K562 (cell line): ENCODE measurements at regions not wholly inside any gene's neighbourhood (a gene's known extent, or its start where the extent isn't known, plus 50 kb on each side); places are given as distances from the start of the nearest gene placed in this dataset.

ENCODE experiments used
- ATAC-seq: fragments of 200-7000 bp; cut with Tn5 transposase; 3 replicates; pipeline ENCODE4 v1.9.1; 2020; ENCODE audit warnings: moderate library complexity
- BruUV-seq: library from RNA; stranded (reverse); fragments of 400-500 nt; replicated peaks from 2 replicates; lab custom pipeline; 2021; lab: Mats Ljungman, UMichigan
- CTCF ChIA-PET: fragments of 300-600 bp; formaldehyde crosslinking; extraction: SDS; loops from one replicate; lab custom pipeline; 2021; ENCODE audit warnings: low intra/inter-chr PET ratio; lab: Yijun Ruan, JAX
- POLR2A ChIA-PET: fragments of 300-600, 350-650 bp; sonication (Branson Sonifier 250); formaldehyde crosslinking; extraction: SDS; loops from one replicate; lab custom pipeline; 2021; ENCODE audit warnings: antibody characterized with exemption, inconsistent platforms; lab: Yijun Ruan, JAX
- DNase-seq, 4 experiments: peaks; one replicate each; pipeline versions ENCODE4 v3.0.0 to v3.0.0-alpha.2; 2011 to 2018; ENCODE audit warnings: low spot score in 3 of 4, mixed read lengths in 3 of 4; ENCODE audit errors: extremely low read depth in 1 of 4
- FAIRE-seq: peaks from 2 replicates; lab custom pipeline; 2011; peaks lifted over from hg19 to GRCh38; lab: Jason Lieb, UNC
- H2AFZ ChIP-seq: 2 replicates; pipeline ENCODE4 v1.6.0; 2011; ENCODE audit warnings: low read depth, low read length, control low read depth, inconsistent platforms
- H3K27ac ChIP-seq: fragments of 200-600 bp; 3 replicates; pipeline ENCODE4 v1.8.0; 2011; ENCODE audit warnings: low read depth, mild to moderate bottlenecking, control low read depth, inconsistent platforms, low read length, moderate library complexity, mixed read lengths; ENCODE audit errors: extremely low read depth
- H3K27me3 ChIP-seq, 2 experiments: fragments of 300-600 bp in 1 of 2; 2 replicates in 1 of 2; 3 replicates in 1 of 2; pipeline versions ENCODE4 v1.6.0 to v1.8.0; 2011; ENCODE audit warnings: inconsistent platforms in 2 of 2, low read length in 2 of 2, mild to moderate bottlenecking in 1 of 2, mixed read lengths in 1 of 2, moderate library complexity in 1 of 2; ENCODE audit not compliant: control insufficient read depth in 2 of 2, insufficient read depth in 2 of 2
- H3K36me3 ChIP-seq: fragments of 300-600 bp; 3 replicates; pipeline ENCODE4 v1.8.0; 2011; ENCODE audit warnings: mild to moderate bottlenecking, low read length, inconsistent platforms; ENCODE audit not compliant: control insufficient read depth, insufficient read depth
- H3K4me1 ChIP-seq, 2 experiments: fragments of 200-600 bp in 1 of 2; replicated peaks in 1 of 2; 2 replicates in 1 of 2; 3 replicates in 1 of 2; pipeline versions ENCODE4 v1.5.1 to v1.8.0; 2011; ENCODE audit warnings: inconsistent platforms in 2 of 2, low read length in 2 of 2, mild to moderate bottlenecking in 1 of 2, mixed read lengths in 1 of 2, moderate library complexity in 1 of 2; ENCODE audit not compliant: control insufficient read depth in 2 of 2, insufficient read depth in 2 of 2
- H3K4me2 ChIP-seq: 2 replicates; pipeline ENCODE4 v1.6.1; 2011; ENCODE audit warnings: low read length, control low read depth, inconsistent platforms, mixed read lengths; ENCODE audit not compliant: insufficient read depth
- H3K4me3 ChIP-seq: fragments of 200-600 bp; sonication (generic), shearing (Covaris generic); 2 replicates; pipeline ENCODE4 v1.5.1; 2016; ENCODE audit warnings: control low read depth, inconsistent platforms
- H3K79me2 ChIP-seq: fragments of 200-600 bp; 3 replicates; pipeline ENCODE4 v1.8.0; 2011; ENCODE audit warnings: low read length, inconsistent platforms; ENCODE audit not compliant: control insufficient read depth, insufficient read depth
- H3K9ac ChIP-seq, 2 experiments: 2 replicates each; pipeline versions ENCODE4 v1.6.0 to v1.6.1; 2011; ENCODE audit warnings: low read depth in 2 of 2, low read length in 2 of 2, control low read depth in 1 of 2, inconsistent platforms in 1 of 2, mild to moderate bottlenecking in 1 of 2, mixed read lengths in 1 of 2; ENCODE audit not compliant: insufficient read depth in 1 of 2
- H3K9me1 ChIP-seq: one replicate; pipeline ENCODE4 v1.6.0; 2011; ENCODE audit warnings: inconsistent platforms, mild to moderate bottlenecking, low read length, moderate library complexity; ENCODE audit not compliant: control insufficient read depth, insufficient read depth
- H3K9me3 ChIP-seq: replicated peaks from 2 replicates; pipeline ENCODE4 v1.5.1; 2011; ENCODE audit warnings: low read depth, low read length, inconsistent platforms; ENCODE audit not compliant: control insufficient read depth, insufficient read depth
- H4K20me1 ChIP-seq: replicated peaks from 2 replicates; pipeline ENCODE4 v1.6.1; 2011; ENCODE audit warnings: low read length, inconsistent platforms, mixed read lengths; ENCODE audit not compliant: control insufficient read depth, insufficient read depth
- BMI1 ChIP-seq: fragments of 150-350 bp; IDR thresholded peaks from 2 replicates; pipeline ENCODE4 v1.6.1; 2014; ENCODE audit warnings: low read length
- BRF1 ChIP-seq: IDR thresholded peaks from 3 replicates; pipeline ENCODE4 v1.6.1; 2011; ENCODE audit warnings: borderline replicate concordance, mild to moderate bottlenecking; ENCODE audit not compliant: insufficient read length; ENCODE audit errors: extremely low read depth
- CREBBP ChIP-seq: IDR thresholded peaks from one replicate; pipeline ENCODE4 v1.6.1; 2012; ENCODE audit warnings: low read depth, mild to moderate bottlenecking, control low read depth, inconsistent platforms, low read length
- DIDO1 ChIP-seq: fragments of 450-650 bp; IDR thresholded peaks from 2 replicates; pipeline ENCODE4 v1.6.1; 2016; ENCODE audit warnings: low read depth, missing biosample characterization, missing genetic modification characterization
- HEY1 ChIP-seq: fragments of 250-450 bp; sonication (Bioruptor Pico); IDR thresholded peaks from 2 replicates; pipeline ENCODE4 v1.5.0; 2020; ENCODE audit warnings: mild to moderate bottlenecking, moderate library complexity, borderline replicate concordance
- MCM3 ChIP-seq: fragments of 450-650 bp; IDR thresholded peaks from 2 replicates; pipeline ENCODE4 v1.6.1; 2016
- POLR2A ChIP-seq: fragments of 450-650 bp; conservative IDR thresholded peaks from 2 replicates; pipeline ENCODE4 v1.6.1; 2016
- TAL1 ChIP-seq: fragments of 450-650 bp; IDR thresholded peaks from 2 replicates; pipeline ENCODE4 v1.6.1; 2016; ENCODE audit warnings: mild to moderate bottlenecking
- ZFPM2 ChIP-seq: fragments of 250-450 bp; sonication (Bioruptor Pico); IDR thresholded peaks from 2 replicates; pipeline ENCODE4 v1.5.1; 2022; ENCODE audit warnings: mild to moderate bottlenecking
- WGBS: fragments of 100-300 bp; shearing (Covaris generic); methylation state at CpG from one replicate; pipeline ENCODE4 v1.1.6; 2016; ENCODE audit warnings: low coverage, mixed read lengths; ENCODE audit not compliant: insufficient coverage; ENCODE audit errors: missing lambda C conversion rate; 5-methylcytosine and 5-hydroxymethylcytosine counted together
- in situ Hi-C: fragments of 300-500 bp; cut with MboI; formaldehyde crosslinking; loops from 4 replicates; pipeline ENCODE4 v1.15.0; 2018; ENCODE audit warnings: inconsistent platforms, mixed read lengths
- intact Hi-C: fragments of 100-400 bp; cut with micrococcal nuclease; formaldehyde crosslinking; loops from 2 replicates; pipeline ENCODE4 v1.14.2; 2022

GRCh38 chr5:104942735-104943134 lies 1380.1 kb upstream of the NUDT12 start:
- in situ Hi-C loops: no loop called here
- no peaks in the 10 kb centered on the region for H3K79me2 ChIP-seq
- ATAC-seq (no peak), DNase-seq (no peak)
- H3K36me3 ChIP-seq: no peaks in the 10 kb centered on the region
- H3K4me3 ChIP-seq: no peak overlapping the region
- H2AFZ ChIP-seq: no peak overlapping the region
- POLR2A ChIA-PET: no interaction called here
- no peaks in the 10 kb centered on the region for H3K9me3 ChIP-seq
- H3K4me1 ChIP-seq: no peaks in the 10 kb centered on the region
- no peaks in the 10 kb centered on the region for H3K27me3 ChIP-seq
- no peaks in the 10 kb centered on the region for H3K9me1 ChIP-seq
- H3K4me2 ChIP-seq: no peak overlapping the region
- 75% methylated on average over 1 of the region's 1 CpG for WGBS
- CTCF ChIA-PET: no interaction called here
- BruUV-seq: no TSS peak
- H3K9ac ChIP-seq: no peak overlapping the region
- H3K27ac ChIP-seq: no peak overlapping the region
- TF ChIP-seq HEY1 (CRISPR knock-in tag) (no peak), ZFPM2 (CRISPR knock-in tag) (no peak), TAL1 (no peak), CREBBP (no peak), DIDO1 (tag) (no peak), BMI1 (no peak), MCM3 (no peak), BRF1 (no peak), POLR2A (no peak)
- TF ChIP-seq, all 486 proteins: peak for 0
- intact Hi-C loops: no loop called here
- FAIRE-seq: no peak
- H4K20me1 ChIP-seq: no peaks in the 10 kb centered on the region
